HT1080 (cell line): ENCODE measurements at regions not wholly inside any gene's neighbourhood (a gene's known extent, or its start where the extent isn't known, plus 50 kb on each side); places are given as distances from the start of the nearest gene placed in this dataset.
A peak's percentile ranks its signal among the peaks of the same experiment; 100 is the strongest.

Experiments used
- DNase-seq: peaks from one replicate; pipeline ENCODE4 v3.0.0-alpha.2; 2015; ENCODE audit warnings: low read depth

DNA sequence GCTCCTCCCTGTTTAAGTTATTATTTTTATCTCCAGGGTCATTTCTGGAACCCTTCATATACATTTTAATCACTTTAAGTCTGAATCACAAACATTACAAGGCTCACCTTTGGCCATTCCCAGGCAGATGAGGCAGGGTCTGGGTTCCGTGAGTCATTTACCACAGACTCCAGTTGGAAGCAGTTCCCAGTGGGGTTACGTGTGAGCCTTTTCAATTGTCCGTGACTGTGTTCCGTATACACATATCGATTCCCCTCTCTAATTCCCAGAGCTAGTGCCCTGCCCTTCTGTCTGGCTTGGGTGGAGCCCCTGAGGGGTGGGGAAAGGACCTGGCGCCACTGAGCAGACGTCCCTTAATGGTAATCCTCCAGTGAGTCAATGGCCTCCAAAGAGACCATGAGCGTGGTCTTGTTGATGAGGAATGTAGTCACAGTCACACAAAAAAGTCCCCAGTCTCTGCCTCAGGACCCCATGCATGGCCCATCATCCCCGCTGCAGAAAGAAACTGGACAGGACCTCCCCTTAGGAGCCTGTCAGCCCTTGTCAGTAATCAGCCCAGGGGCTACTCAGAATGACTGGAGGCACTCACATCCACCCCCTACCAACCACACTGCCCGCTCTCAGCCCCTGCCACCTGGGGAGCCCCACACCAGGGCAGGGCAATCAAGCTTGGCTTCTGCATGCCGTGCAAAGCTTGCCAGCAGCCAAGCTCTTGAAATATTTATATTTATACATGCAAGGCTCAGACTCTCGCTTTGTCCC, 144.4 kb downstream of the ZIC5 start:
- peak; percentile 74 for DNase-seq

DNA sequence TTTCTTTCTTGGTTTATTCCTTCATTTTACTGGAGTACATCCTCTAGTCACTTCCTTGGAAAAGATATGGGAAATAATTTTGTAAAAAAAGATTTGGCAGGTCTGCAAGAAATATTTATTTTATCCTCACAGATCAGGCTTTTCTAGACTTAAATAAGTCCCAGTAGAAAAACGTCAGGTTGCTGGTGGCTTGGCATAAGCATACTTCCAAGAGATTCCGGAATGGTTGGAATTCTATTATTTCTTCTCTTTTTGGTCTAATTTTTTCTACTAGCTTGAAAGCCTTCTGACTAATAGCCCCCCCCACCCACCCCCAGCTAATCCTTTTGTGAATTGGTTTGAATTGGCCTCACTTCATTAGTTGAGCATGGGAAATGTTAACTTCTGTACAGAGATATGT, 147.6 kb downstream of the ZIC5 start:
- DNase-seq, result no peak

- DNase-seq, result no peak
Observed at GRCh38 chr13:99822820-99823219, 148.7 kb downstream of the ZIC5 start.

DNA sequence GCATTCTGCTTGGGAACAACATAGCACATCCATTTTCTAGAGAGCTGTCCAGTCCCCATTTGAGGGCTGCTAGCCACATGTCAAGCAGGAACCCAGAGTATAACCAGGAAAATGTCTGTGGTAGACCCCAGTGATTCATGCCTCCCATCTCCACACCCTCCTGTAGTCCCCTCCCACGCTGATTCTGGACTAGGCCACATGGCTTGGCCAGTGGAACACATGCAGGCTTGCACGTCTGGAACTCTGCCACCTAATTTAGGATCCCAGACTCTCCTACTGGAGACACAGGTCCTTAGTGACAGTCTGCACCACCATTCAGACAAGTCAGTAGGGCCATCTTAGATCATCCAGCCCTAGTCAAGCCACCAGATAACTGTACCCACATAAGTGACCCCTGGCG, 149.8 kb downstream of the ZIC5 start:
- peak; percentile 37 for DNase-seq

GRCh38 chr13:99819967-99820366, 151.6 kb downstream of the ZIC5 start:
- DNase-seq, result no peak

GRCh38 chr13:99816321-99816720, 155.2 kb downstream of the ZIC5 start:
- DNase-seq, result no peak

GRCh38 chr13:99813336-99814095, 158.1 kb downstream of the ZIC5 start:
- DNase-seq, result no peak

DNA sequence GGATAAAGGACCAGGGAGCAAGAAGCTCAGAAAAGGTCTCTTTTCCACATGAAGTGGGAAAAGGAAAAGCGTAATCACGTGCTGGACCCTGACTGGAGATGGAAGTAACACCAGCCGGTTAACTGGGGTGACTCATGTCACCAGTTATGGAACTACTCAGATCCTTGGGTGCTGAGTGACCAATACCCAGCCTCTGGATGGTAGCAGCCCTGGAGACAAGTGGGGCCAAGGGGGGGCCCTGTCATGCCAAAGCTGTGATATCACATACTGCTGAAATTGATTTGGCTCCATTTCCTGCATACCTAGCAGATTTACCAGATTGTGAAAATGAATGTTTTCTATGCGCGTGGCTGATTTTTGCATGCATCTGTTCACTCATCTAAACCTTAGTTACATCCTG, 158.9 kb downstream of the ZIC5 start:
- peak; percentile 92 for DNase-seq

GRCh38 chr13:99811067-99811700, 160.4 kb downstream of the ZIC5 start:
- no peak for DNase-seq

GRCh38 chr13:99809926-99810325, 161.6 kb downstream of the ZIC5 start:
- DNase-seq, result no peak

DNA sequence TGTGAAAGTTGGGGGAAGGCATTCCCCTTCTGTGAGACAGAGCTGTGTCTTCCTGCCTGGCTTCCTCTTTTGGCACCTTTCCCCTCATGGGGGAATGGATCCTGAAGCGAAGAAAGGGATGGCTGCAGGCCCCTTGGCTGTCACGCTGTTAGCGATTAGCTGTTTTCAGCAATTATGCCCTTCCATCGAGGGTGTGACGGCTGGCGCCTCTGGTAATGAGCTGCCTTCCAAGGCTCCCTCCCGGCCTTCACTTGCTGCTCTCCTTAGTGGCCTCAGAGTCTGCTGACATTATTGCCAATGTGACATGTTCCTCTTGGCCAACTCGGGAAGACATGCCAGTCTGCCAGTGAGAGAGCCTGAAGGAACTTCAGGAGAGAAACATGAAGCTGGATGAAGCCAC, 162.1 kb downstream of the ZIC5 start:
- DNase-seq, result no peak

GRCh38 chr13:99808786-99809185, 162.8 kb downstream of the ZIC5 start:
- DNase-seq, result no peak

GRCh38 chr13:99806671-99807070, 164.9 kb downstream of the ZIC5 start:
- DNase-seq, result no peak

- no peak for DNase-seq
Observed at GRCh38 chr13:99805361-99805760, 166.2 kb downstream of the ZIC5 start.

DNA sequence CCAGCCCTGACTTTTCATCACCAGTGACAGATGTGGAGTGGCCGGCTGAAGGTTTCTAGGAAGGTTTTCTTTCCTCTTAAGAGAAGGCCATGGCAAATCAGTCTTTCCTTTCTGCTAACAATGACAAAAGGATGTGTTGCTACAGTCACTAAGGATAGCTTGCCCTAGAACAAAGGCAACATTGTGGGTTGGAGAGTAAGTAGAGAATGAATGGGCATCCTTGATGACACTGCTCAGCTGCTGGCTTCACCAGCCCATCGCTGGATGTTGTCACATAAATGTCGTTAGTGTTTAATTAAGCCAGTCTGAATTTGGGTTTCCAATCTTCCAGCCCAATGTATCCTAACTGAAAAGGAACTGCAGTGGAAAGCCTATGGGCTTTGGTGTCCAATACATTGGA, 168.4 kb downstream of the ZIC5 start:
- DNase-seq, result no peak

DNA sequence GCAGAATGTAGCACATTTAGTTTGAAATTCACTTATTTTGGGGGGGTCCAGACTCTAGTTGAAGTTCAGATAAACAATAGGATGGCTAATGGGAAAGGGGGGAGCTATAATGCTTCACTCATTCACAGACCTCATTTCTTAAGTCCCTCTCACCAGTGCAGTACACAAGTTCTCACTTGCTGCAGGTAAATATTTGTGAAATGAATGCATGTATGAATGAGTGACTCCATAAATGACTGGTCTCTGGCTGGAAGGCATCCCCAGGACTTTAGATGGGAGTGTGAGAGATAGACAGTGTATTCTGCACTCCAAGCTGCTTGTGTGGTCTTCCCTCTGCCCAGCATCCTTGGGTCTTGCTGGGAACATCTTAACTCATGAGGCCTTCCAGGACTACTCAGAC, 169.2 kb downstream of the ZIC5 start:
- no peak for DNase-seq

DNA sequence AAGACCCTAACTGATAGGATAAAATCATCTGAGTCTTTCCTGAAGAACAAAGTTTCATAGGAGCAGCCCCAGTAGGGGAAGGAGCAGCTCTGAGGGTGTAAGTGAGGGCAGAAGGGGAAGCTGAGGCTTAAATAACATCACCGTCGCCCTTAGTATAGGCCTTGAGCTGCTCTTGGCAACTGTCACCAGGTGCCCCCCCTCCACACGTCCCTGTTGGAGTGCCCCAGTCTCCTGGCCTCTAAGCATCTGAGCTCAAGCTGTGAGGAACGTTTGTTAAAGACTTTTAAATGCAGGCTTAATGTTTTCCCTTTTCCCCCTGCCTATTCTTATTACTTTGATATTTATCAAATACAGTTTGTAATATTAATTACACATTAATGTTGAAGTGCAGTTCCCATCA, 170.6 kb downstream of the ZIC5 start:
- no peak for DNase-seq

DNA sequence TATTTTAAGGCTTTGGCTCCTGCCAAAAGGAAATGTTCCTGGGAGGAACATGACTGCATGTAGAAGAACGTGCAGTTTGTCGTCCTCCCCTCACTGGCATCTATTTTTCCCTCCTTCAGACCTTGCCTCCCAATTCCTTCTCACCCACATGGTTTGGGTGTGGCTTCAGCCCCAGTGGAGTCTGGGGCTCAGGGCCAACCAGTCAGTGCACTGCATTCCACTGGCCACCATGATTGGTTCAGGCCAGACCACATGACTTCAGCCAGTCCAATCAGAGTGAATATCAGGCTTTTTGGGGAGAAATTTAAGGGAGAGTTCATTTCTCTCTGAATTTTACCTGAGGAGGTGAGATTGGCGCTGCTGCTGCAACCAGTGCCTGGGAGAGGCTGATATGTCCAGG, 171.6 kb downstream of the ZIC5 start:
- no peak for DNase-seq

- no peak for DNase-seq
Observed at GRCh38 chr13:99798756-99799155, 172.8 kb downstream of the ZIC5 start.

GRCh38 chr13:99797691-99798090, 173.9 kb downstream of the ZIC5 start:
- DNase-seq, result no peak

DNA sequence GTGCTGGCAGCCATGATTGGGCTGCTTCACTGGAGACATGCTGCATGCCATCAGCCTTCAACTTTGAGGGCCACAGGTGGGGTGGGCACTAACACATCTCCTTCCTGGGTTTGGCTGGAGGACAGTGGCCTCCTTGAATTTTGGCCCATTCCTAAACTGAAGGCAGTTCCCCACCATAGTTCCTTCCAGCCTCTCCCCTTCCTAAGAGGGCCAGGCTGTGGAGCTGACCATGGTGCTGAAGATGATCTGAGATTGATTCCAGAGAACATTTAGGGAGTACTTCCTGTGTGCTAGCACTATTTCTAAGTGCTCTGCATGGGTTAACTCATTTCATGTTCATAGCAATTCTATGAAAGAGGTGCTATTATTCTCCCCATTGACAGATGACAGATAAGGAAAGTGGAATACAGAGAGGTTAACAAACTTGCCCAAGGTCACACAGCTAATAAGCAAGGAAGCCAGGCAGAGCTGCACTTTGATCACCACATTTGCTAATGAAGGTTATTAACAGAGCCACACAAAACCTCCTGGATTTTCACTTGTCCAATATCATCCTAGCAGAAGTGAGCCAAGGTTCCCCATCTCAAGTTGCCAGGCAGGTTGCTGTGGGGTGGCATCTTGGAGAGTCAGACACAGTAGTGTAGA, 175.3 kb downstream of the ZIC5 start:
- DNase-seq, result peak; percentile 34
